ENCODE measurements at regions not wholly inside any gene's neighbourhood (a gene's known extent, or its start where the extent isn't known, plus 50 kb on each side); places are given as distances from the start of the nearest gene placed in this dataset.

DNA sequence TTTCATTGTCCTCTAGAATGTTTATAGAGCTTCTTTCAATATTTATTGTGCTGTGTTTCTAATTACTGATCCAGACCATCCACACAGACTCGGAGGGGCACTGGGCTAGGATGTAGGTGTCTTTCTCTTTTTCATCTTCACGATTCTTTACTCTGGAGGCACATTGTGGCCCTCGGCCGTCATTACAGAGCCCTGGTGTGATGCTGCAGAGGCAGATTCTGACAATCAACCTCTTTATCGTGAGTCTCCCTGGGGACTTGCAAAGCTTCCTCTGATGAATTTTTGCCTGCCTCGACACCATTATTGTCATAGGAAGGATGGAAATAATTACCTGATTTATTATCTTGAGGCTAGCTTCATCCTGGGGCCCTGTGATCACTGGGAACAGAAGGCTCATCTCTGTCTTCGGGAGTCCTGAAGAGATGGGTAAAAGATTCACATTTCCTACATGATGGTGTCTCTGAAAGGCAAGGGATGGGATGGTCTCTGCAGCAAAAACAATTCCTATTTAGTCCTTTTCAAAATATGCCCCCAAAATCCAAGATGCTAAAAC is 89.4 kb downstream of the SEC16B start:
- intact Hi-C loops (cut with micrococcal nuclease; ENCODE audit: unreplicated experiment) (no loop called here), in situ Hi-C loops (cut with HindIII; ENCODE audit: low pct_unique_long_range_greater_than_20kb, low sequenced_read_pairs) (no loop called here)
- H3K4me1 ChIP-seq (ENCODE audit: control insufficient read depth, insufficient read depth, low read length) = no peaks in the 10 kb centered on the region
- H3K4me3 ChIP-seq (ENCODE audit: low read depth in 2 of 2, low read length in 2 of 2) = no peak overlapping the region
- no peak overlapping the region for H3K27ac ChIP-seq (ENCODE audit: low read length)
- H3K9me3 ChIP-seq (ENCODE audit: control insufficient read depth, insufficient read depth, low read depth, low read length) = no peaks in the 10 kb centered on the region
- CTCF ChIA-PET = no interaction called here
- DNase-seq (ENCODE audit: low read depth, low spot score) (no peak), ATAC-seq (no peak)
- TF ChIP-seq POLR2AphosphoS5 (IDR thresholded peaks at IDR 0.05; ENCODE audit: low read depth, low read length) (no peak), TCF7L2 (IDR thresholded peaks at IDR 0.05; ENCODE audit: low read depth, low read length) (no peak)
- TF ChIP-seq, protein P1, sequence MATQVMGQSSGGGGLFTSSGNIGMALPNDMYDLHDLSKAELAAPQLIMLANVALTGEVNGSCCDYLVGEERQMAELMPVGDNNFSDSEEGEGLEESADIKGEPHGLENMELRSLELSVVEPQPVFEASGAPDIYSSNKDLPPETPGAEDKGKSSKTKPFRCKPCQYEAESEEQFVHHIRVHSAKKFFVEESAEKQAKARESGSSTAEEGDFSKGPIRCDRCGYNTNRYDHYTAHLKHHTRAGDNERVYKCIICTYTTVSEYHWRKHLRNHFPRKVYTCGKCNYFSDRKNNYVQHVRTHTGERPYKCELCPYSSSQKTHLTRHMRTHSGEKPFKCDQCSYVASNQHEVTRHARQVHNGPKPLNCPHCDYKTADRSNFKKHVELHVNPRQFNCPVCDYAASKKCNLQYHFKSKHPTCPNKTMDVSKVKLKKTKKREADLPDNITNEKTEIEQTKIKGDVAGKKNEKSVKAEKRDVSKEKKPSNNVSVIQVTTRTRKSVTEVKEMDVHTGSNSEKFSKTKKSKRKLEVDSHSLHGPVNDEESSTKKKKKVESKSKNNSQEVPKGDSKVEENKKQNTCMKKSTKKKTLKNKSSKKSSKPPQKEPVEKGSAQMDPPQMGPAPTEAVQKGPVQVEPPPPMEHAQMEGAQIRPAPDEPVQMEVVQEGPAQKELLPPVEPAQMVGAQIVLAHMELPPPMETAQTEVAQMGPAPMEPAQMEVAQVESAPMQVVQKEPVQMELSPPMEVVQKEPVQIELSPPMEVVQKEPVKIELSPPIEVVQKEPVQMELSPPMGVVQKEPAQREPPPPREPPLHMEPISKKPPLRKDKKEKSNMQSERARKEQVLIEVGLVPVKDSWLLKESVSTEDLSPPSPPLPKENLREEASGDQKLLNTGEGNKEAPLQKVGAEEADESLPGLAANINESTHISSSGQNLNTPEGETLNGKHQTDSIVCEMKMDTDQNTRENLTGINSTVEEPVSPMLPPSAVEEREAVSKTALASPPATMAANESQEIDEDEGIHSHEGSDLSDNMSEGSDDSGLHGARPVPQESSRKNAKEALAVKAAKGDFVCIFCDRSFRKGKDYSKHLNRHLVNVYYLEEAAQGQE (IDR thresholded peaks at IDR 0.05; ENCODE audit: insufficient read depth in 1 of 2, low read depth in 2 of 2, low read length in 1 of 2) = no peak
- TF ChIP-seq, protein P2, sequence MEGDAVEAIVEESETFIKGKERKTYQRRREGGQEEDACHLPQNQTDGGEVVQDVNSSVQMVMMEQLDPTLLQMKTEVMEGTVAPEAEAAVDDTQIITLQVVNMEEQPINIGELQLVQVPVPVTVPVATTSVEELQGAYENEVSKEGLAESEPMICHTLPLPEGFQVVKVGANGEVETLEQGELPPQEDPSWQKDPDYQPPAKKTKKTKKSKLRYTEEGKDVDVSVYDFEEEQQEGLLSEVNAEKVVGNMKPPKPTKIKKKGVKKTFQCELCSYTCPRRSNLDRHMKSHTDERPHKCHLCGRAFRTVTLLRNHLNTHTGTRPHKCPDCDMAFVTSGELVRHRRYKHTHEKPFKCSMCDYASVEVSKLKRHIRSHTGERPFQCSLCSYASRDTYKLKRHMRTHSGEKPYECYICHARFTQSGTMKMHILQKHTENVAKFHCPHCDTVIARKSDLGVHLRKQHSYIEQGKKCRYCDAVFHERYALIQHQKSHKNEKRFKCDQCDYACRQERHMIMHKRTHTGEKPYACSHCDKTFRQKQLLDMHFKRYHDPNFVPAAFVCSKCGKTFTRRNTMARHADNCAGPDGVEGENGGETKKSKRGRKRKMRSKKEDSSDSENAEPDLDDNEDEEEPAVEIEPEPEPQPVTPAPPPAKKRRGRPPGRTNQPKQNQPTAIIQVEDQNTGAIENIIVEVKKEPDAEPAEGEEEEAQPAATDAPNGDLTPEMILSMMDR (IDR thresholded peaks at IDR 0.05) = no peak
- H3K27me3 ChIP-seq (ENCODE audit: control insufficient read depth, insufficient read depth, low read length) = 0 out of 2 replicates have a peak, but pooled peaks cover 2% of the 10 kb centered on the region
- POLR2A ChIA-PET = no interaction called here
- no TSS peak for BruUV-seq (replicated peaks)
- H3K36me3 ChIP-seq (ENCODE audit: control insufficient read depth, insufficient read depth, low read length) = no peaks in the 10 kb centered on the region

DNA sequence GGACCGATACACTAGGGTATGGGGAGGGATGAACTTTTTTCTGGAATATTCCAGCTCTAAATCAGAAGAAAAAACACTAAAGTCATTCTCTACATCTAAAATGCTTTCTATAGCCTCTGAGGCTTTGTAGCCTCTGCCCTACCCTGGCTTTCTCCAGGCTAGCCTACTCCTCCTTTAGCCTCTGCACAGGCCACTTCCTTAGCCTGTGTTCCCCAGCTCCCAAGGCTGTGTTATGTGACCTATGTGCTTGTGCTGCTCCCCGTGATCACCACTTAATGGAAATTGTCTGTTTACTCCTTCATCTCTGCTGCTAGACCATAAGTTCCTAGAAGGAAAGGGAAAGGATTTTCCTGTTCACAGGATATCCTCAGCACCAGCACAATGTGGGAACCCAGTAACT is 92.8 kb downstream of the SEC16B start:
- no peak for ATAC-seq
- no peaks in the 10 kb centered on the region for H3K4me1 ChIP-seq (ENCODE audit: control insufficient read depth, insufficient read depth, low read length)
- H3K9me3 ChIP-seq (ENCODE audit: control insufficient read depth, insufficient read depth, low read depth, low read length) = no peaks in the 10 kb centered on the region
- H3K36me3 ChIP-seq (ENCODE audit: control insufficient read depth, insufficient read depth, low read length) = no peaks in the 10 kb centered on the region
- no peak overlapping the region for H3K27ac ChIP-seq (ENCODE audit: low read length)
- no peak overlapping the region for H3K4me3 ChIP-seq (ENCODE audit: low read depth in 2 of 2, low read length in 2 of 2)
- no peak for DNase-seq (ENCODE audit: low read depth, low spot score)
- H3K27me3 ChIP-seq (ENCODE audit: control insufficient read depth, insufficient read depth, low read length) = peaks cover 3% of the 10 kb centered on the region; the same call in 1 of the 2 replicates
- no TSS peak for BruUV-seq (replicated peaks)
- ChIA-PET POLR2A (no interaction called here), CTCF (no interaction called here)
- TF ChIP-seq SIN3A (IDR thresholded peaks at IDR 0.05; ENCODE audit: borderline replicate concordance, insufficient read depth, low read depth, low read length) (no peak), TCF7L2 (IDR thresholded peaks at IDR 0.05; ENCODE audit: low read depth, low read length) (no peak), POLR2AphosphoS5 (IDR thresholded peaks at IDR 0.05; ENCODE audit: low read depth, low read length) (no peak)
- TF ChIP-seq, protein P2 (IDR thresholded peaks at IDR 0.05) = no peak
- TF ChIP-seq, protein P1 (IDR thresholded peaks at IDR 0.05; ENCODE audit: insufficient read depth in 1 of 2, low read depth in 2 of 2, low read length in 1 of 2) = no peak
- intact Hi-C loops (cut with micrococcal nuclease; ENCODE audit: unreplicated experiment) (no loop called here), in situ Hi-C loops (cut with HindIII; ENCODE audit: low pct_unique_long_range_greater_than_20kb, low sequenced_read_pairs) (no loop called here)

Measured in Panc1 (cell line).